HG02885 (cell line): ENCODE measurements at regions not wholly inside any gene's neighbourhood (a gene's known extent, or its start where the extent isn't known, plus 50 kb on each side); places are given as distances from the start of the nearest gene placed in this dataset.

Source experiments
- ATAC-seq: cut with Tn5 transposase; IDR thresholded peaks from one replicate; pipeline ENCODE4 v1.9.1; 2021; ENCODE audit warnings: mild to moderate bottlenecking; ENCODE audit not compliant: unreplicated experiment, poor library complexity

DNA sequence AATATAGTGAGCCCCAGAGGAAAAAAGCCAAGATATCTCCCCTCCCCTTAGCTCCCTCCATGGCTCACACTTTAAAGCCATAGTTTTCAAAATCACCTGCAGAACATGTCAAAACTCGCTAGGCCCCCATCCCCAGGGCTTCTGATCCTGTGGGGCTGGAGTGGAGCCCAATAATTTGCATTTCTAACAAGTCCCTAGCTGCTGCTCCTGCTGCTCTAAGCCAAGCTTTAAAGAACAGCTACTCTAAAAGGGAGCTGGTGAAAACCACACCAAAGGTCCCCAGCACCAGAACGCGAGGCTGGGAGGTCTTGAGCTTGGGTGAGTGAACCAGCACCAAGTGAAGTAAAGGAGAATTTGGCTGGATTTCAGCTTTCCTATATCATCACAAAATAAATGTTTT, 237.1 kb downstream of the ZNF674 start:
- no peak for ATAC-seq

DNA sequence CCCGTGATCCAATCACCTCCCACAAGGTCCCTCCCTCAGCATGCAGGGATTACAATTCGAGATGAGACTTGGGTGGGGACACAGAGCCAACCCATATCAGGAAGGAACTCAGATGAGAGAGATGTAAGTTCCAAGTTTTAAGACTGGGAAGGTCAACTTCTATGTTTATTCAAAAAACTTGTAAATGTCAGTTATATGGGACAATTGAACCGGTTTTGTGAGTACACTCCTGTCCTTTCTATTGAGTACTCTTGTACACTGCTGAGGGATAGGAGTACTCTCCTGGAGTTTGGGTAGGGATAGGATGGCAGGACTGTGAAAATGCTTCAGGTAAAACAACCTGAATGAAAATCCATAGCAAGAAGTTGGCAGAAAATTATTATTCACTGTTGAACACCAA, 239.1 kb downstream of the ZNF674 start:
- no peak for ATAC-seq

DNA sequence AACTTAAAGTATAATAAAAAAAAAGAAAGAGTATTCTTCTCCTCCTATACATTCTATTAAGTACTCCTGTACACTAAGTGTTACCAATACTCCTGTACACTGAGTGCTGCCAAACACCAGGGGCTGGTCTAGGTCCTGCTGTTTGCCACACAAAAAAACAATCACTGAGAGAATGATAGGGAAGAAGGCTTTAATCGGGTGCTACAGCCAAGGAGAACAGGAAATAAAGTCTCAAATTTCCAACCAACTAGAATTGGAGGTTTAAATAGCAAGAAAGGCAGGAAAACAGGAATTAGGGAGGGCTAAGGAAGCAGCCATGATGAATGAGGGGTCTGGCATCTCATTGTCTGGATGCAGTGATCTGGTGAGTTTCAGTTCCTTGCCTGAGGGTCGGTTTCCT, 239.8 kb downstream of the ZNF674 start:
- no peak for ATAC-seq

DNA sequence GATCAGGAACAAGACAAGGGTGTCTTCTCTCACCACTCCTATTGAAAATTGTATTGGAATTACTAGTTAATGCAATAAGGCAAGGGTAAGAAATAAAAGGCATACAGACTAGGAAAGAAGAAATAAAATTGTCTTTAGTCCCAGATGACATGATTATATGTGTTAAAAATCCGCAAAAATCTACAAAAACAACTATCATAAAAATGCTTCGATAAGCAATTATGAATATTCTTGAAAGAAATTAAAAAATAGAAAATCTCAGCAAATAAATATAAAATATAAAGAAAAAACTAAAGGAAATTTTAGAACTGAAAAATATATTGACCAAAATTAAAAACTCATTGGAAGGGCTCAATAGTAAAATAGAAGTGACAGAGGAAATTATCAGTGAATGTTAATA, 243.3 kb downstream of the ZNF674 start:
- ATAC-seq = no peak

DNA sequence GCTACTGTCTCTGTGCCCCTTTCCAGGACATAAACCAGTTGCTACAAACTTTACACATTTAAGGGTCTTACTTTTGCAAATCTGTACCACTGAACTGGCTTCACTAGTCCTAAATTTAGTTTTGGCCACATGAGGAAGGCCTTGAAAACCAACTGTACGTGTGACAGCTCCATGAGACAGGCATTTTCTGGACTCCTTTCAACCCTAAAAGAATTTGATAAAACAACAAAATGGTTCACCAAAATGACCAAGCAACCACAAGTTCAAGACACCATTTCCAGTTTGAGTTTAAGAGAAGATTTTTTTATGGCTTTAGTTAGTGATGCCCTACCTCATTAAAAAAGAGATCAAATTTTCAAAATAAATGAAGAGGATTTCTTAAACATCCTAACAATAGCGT, 246.4 kb downstream of the ZNF674 start:
- ATAC-seq = no peak

DNA sequence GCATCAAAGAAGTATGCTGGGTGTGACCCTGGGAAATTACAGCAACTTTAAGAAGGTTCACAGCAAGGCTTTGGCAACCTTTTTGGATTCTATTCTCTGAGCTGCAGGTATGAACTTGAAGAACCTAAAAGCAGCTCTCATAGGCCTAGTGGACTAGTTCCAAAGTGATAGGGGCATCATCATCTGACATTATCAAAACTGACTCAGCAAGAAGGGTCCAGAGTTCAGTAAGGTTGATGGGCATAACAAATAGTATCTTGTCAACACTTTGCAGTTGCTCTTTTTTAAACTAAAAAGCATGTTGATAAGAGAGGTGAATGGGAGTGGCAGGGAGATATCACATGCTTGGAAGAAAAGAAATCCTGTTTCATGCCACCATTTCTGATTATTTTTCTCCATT, 249.3 kb downstream of the ZNF674 start:
- no peak for ATAC-seq

DNA sequence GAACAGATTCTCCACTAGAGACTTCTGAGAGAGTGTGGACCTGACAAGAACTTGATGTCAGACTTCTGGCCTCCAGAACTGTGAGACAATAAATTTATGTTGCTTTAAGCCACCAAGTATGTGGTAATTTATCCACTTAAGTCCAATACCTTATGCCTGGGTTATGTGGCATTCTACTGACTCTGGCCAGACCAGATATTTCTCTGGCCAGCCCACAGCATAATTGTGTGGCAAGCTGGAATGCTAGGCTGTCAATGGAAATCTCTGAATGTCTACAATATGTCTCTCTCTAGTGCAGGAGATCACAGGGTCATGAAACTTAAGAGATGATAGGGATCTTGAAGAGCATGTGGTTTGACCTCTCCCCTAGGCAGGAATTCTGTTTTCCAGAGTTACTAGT, 251.0 kb downstream of the ZNF674 start:
- ATAC-seq = no peak

DNA sequence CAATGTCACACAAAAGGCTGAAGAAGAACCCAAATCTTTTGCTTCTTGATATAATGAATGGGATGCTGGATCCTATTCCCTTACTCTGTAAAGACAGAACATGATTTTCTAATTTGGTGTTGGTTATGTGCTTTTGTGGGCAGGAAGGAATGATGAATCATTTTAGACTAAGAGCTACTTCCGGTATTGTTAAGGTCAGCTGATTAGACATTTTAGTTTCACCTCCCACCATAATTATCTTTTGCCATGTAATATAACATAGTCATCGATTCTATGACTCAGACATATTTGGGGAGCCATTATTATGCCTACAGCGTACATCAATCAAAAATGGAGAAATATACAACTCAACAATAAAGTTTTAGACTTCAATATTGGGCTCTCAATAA, 265.3 kb downstream of the ZNF674 start:
- ATAC-seq = no peak

DNA sequence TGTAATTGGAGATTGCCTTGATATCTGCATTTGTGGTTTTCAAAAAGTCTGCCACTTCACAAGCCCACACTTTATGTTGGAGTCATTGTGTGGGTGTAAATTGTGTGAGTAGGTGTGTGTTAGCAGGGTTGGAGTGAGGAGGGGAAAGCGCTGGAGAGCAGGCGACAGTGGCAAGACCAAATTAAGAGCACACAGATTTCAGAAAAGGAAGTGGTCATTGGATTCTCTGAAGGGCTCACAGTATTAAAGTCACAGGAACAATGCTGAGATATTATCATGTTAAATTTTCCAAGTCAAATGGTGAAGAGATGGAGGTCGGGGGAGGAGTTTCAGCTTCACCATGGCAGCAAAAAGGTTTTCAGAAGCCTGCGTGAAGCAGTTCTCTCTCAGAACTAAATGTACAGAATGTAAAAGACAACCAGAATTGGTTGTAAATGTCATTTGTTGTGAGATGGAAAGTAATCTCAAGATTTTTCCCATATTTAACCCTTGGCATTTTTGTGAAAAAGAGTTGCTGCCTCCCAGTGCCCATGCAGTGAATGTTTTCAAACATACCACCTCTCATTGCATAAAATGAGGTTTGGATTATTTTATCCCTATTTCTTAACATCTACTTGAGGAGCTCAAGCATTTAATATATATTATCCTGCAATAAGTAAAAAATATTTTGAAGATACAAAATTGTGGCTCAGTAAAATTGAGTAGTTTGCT, 265.9 kb downstream of the ZNF674 start:
- ATAC-seq = no peak

DNA sequence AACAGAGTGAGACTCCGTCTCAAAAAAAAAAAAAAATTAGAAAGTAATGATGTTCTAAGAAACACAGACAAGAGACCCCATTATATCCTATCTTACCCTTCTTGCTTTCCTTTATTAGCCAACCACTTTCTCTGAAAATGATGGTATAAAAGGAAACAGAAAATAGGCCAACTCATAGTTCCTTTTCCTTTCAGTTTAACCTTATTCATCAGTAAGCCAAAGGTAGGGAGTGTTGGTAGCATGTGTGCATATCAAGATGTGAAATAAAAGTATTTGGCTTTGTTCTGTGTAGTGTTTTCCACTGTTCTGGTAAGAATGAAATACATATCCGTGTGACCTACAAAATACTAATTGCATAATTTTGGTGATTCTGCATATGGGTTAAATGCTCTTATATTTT, 266.6 kb downstream of the ZNF674 start:
- no peak for ATAC-seq

DNA sequence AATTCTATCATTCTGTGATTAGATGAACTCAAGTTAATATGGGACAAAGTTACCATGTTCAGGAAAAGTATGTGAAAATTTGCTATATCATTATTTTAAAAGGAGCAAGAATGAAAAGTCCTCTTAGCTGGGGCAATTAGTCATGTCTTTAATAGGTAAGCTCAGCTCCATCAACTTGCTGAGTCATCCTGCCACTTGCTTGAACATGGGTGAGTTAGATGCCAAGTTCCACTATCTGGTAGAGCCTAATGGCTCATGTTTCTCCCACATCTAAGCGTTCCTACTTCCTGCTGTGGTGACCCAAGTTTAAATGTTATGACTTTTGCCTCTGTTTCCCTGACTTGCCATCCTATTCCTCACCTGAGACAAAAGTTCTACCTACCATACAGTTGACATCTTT, 276.8 kb downstream of the ZNF674 start:
- ATAC-seq = no peak

DNA sequence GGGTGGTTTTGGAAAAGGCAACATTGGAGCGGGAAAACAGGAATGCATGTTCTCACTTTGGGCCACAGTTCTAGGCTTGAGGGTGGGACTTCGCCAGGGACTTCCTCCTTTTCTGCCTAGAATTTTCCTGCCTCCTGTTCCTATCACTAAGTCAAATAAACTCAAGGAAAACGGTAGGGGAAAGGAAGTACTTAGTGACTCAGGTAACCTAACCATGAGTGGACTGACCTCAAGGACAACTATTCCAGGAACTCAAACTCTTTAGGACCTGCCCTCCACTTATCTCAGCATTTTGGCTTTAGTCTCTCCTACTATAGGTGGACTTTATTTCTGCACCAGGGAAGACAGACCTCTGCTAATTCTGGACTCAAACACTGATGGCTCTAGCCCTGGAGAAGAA, 281.7 kb downstream of the ZNF674 start:
- no peak for ATAC-seq

DNA sequence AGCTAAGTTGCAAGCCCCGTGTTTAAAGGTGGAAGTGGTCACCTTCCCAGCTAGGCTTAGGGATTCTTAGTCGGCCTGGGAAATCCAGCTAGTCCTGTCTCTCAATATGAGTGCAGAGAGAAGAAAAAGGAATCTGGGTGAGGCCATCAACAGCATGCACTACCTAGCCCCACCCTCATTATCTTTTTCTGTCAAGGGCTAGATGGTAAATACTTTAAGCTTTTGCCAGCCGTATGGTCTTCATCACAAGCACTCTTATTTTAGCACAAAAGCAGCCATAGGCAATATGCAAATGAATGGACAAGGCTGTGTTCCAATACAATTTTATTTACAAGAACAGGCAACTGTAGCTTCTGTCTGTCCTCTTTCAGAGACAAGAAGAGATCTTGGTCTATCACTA, 282.9 kb downstream of the ZNF674 start:
- no peak for ATAC-seq

DNA sequence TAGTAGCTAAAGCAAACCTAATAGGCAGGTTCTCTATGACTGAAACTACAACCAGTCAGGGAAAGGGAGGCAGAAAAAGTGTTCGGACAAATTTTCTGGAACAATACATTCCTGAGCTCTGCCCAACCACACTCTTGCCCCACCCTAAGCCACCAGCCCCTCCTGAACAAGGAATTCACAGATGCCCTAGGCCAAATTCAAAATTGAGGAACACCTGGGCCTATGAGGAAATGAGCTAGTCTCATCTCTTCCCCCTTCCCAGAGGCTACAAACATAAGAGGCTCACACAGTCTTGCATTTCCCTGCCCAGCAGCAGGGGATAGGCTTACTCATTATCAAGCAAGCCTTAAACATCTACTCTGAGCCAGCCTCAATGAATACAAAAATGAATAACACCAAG, 284.7 kb downstream of the ZNF674 start:
- no peak for ATAC-seq

DNA sequence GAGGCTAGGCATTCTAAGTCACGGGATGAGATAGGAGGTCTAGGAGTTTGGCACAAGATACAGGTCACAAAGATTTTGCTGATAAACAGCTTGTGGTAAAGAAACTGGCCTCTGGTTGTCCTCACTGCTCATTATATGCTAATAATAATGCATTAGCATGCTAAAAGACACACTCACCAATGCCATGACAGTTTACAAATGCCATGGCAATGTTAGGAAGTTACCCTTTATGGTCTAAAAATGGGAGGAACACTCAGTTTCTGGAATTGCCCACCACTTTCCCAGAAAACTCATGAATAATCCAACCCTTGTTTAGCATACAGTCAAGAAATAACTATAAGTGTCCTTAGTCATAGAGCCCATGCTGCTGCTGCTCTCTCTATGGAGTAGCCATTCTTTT, 286.9 kb downstream of the ZNF674 start:
- ATAC-seq = no peak

DNA sequence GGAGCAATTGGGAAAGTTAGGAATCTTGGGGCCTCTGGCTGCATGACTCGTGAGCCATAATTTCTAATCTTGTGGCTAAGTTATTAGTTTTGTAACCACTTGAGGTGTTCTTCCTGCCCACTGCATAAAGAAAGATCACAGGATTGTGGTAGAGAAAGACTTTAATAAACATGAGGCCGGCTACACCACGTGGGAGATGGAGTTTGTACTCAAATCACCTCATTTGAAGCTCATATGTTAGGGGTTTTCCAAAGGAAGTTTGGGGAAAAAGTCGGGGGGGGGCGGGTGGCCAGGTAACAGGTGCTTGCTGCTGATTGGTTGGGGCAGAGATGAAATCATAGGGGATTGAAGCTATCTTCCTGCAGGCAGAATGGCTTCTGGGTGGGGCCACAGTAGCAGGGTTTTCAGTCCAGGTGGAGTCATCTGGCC, 287.8 kb downstream of the ZNF674 start:
- ATAC-seq = no peak

DNA sequence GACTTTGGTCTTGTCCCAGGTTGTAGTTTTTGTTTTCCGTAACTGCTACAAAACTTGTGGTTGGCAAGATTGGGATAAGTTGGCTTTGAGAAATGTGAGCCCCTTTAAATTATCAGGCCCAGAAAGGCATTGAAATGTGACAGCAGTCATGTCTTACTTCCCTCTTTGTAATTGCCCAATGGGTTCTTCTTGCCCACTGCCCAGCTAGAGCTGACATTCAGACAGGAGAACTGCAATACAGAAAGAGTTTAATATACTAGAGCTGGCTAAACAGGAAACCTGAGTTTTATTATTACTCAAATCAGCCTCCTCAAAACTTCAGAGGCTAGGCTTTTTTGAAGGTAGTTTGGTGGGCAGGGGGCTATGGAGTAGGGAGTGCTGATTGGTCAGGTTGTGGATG, 288.3 kb downstream of the ZNF674 start:
- no peak for ATAC-seq

DNA sequence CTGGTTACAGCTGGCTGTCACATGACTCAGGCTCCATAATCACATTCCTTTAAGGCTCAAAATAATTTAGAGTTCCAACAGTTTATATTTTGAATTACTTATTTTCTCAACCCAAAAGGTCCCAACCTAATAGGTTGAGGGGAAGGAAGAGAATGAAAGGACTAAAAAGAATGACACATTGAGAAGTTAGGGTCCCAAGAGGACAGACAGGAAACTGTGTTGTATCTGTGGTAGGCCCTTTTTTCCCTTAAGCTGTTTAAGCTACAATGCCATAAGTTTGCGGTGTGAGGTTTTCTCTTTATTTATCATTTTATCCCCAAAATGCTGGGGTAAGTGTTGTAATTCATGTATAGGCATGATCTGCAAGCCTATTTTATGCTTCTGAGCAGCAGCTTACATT, 290.2 kb downstream of the ZNF674 start:
- no peak for ATAC-seq

DNA sequence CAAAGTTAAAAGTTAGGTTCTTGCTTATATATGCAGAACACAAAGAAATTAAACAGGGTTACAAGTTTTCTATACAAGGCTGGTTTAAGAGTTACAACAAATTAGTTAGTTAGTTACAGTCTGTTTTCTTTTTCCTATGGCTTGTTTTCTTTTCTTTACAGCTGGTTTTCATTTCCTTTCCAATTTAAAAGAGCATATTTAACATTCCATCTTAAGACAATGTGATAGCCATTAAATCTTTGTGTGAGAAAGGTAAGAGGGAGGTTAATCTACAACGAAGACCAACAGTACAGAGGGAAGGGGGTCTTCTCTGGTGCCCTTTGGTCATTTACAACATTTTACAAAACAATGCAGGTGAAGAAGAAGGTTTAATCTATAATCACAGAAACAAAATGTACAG, 290.6 kb downstream of the ZNF674 start:
- ATAC-seq = no peak

DNA sequence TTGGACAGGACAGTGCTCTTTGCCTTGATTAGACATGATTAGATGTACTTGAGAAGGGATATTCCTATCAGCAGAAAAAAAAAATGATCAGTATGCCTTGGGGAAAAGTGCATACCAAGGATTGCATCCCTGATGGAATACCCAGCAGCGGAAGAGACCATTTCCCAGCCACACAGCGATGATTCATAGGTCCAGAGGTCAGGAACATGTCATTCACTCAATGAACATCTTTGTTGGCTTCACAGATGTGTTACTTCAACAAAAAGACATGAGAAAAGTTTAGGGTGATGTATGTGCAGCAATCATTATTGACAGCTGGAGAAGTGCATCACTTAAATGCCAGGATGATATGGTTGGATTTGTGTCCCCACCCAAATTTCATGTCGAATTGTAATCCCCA, 293.5 kb downstream of the ZNF674 start:
- ATAC-seq = no peak

DNA sequence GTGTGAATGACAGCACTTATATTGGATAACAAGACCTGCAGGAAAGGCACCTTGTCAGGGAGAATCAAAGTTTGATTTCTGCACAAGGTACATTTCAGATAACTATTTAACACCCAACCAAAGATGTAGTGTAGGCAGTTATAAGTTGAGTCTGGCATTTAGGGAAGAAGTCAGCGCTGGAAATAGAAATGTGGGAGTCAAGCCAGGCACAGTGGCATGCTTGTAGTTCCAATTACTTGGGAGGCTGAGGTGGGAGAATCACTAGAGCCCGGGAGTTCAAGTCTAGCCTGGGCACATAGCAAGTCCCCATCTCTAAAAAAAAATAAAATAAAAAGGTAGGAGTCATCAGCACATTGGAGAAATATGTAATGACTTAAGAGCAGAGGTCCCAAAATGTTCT, 295.1 kb downstream of the ZNF674 start:
- ATAC-seq = no peak

DNA sequence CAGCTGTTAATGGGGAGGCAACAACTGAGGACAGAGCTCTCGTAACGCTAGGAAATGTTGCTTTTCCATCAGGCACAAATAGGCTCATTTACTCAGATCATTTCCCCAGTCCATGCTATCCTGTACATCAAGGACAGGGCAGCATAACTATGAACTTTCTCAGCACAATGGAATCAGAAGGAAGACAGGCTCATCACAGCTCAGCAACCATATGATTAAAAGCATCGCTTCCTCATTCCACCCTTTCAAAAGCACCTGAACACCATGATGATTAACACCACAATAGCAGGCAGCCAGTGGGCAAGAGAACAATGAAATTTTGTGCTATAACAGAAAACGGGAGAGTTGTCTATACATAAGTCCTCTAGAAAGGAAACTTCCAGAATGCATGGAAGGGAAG, 297.8 kb downstream of the ZNF674 start:
- no peak for ATAC-seq

DNA sequence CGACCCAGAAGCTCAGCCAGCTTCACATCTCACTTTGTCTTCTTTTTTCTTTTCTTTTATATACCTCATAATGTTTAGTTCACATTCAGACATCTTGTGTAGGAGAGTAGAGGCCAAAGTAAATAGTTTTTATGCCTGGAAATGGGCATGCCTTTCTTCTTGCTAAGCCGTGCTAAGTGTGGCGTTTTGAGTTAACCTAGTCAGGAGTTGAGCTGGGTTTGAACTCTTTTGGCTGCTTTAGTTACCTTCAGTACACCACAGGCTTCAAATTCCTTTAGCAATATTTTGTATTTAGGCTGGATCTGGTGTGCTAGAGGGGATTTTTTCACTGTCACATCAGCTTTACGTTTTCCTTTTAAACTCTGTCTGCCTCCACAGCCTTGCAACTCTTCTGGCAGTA, 300.8 kb downstream of the ZNF674 start:
- ATAC-seq = no peak
